Parathyroid adenoma (tissue), 2 donors: ENCODE measurements at regions not wholly inside any gene's neighbourhood (a gene's known extent, or its start where the extent isn't known, plus 50 kb on each side); places are given as distances from the start of the nearest gene placed in this dataset.

Source experiments
- H2AFZ ChIP-seq: fragments of 300-600 bp; sonication (generic); one replicate; pipeline ENCODE4 v1.7.0; 2017; ENCODE audit warnings: antibody characterized with exemption, mild to moderate bottlenecking
- H3K27ac ChIP-seq: fragments of 300-600 bp; sonication (generic); one replicate; pipeline ENCODE4 v1.7.0; 2017
- H3K27me3 ChIP-seq: fragments of 300-600 bp; sonication (generic); one replicate; pipeline ENCODE4 v1.7.0; 2017; ENCODE audit warnings: low read length; ENCODE audit not compliant: control insufficient read depth, insufficient read depth
- H3K36me3 ChIP-seq: fragments of 300-600 bp; sonication (generic); one replicate; pipeline ENCODE4 v1.7.0; 2017; ENCODE audit warnings: low read length; ENCODE audit not compliant: control insufficient read depth, insufficient read depth
- H3K4me1 ChIP-seq: fragments of 300-600 bp; sonication (generic); one replicate; pipeline ENCODE4 v1.7.0; 2017; ENCODE audit warnings: control low read depth
- H3K4me2 ChIP-seq: fragments of 300-600 bp; sonication (generic); one replicate; pipeline ENCODE4 v1.7.0; 2017; ENCODE audit warnings: low read length
- H3K4me3 ChIP-seq: fragments of 300-600 bp; sonication (generic); one replicate; pipeline ENCODE4 v1.7.0; 2017; ENCODE audit warnings: low read depth, low read length
- H3K79me2 ChIP-seq: fragments of 300-600 bp; sonication (generic); one replicate; pipeline ENCODE4 v1.7.0; 2017; ENCODE audit warnings: control low read depth
- H3K9ac ChIP-seq: fragments of 300-600 bp; sonication (generic); one replicate; pipeline ENCODE4 v1.7.0; 2017; ENCODE audit warnings: mild to moderate bottlenecking
- H3K9me3 ChIP-seq: fragments of 300-600 bp; sonication (generic); one replicate; pipeline ENCODE4 v1.7.0; 2017; ENCODE audit warnings: low read length; ENCODE audit not compliant: control insufficient read depth
- TF ChIP-seq, protein P1 (sequence below): fragments of 300-600 bp; sonication (generic); IDR thresholded peaks from one replicate; pipeline ENCODE4 v1.7.0; 2017; ENCODE audit warnings: antibody characterized with exemption, mild to moderate bottlenecking
- donor health status: primary hyperparathyroidism.

DNA sequence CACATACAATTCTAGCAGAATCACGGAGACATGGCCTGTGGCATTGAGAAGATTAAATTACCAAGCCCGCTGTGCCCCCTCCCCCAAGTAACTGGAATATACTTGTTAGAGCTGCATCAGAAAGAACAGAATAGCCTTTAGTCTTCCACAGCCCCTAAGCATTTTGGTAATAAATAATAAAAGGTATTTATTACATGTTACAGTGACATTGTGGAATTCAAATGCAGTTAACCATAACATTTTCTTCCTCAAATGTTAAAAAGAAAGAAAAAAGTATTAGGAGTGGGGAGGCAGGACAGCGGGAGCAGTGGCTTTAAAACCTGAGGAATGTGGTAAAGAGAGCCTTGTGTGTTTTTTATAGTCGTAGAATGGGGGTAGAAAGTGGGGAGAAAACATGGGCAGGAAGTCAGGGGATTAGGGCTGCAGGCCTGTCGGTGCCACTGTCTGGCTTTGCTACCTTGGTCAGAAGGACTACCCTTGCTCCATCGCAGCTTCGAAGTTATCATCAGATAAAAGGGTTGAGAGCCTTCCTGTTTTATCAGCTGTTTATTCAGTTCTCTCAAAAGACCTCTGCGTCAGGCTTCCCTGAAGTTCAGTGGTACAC is 255.9 kb downstream of the MSRB3 start:
- Histone ChIP-seq H3K9ac (no peak overlapping the region), H3K4me1 (no peaks in the 10 kb centered on the region), H3K36me3 (no peaks in the 10 kb centered on the region), H3K27me3 (no peaks in the 10 kb centered on the region), H2AFZ (no peak overlapping the region), H3K9me3 (no peaks in the 10 kb centered on the region), H3K4me3 (no peak overlapping the region), H3K79me2 (no peaks in the 10 kb centered on the region), H3K27ac (no peak overlapping the region), H3K4me2 (no peak overlapping the region)
- TF ChIP-seq, protein P1, sequence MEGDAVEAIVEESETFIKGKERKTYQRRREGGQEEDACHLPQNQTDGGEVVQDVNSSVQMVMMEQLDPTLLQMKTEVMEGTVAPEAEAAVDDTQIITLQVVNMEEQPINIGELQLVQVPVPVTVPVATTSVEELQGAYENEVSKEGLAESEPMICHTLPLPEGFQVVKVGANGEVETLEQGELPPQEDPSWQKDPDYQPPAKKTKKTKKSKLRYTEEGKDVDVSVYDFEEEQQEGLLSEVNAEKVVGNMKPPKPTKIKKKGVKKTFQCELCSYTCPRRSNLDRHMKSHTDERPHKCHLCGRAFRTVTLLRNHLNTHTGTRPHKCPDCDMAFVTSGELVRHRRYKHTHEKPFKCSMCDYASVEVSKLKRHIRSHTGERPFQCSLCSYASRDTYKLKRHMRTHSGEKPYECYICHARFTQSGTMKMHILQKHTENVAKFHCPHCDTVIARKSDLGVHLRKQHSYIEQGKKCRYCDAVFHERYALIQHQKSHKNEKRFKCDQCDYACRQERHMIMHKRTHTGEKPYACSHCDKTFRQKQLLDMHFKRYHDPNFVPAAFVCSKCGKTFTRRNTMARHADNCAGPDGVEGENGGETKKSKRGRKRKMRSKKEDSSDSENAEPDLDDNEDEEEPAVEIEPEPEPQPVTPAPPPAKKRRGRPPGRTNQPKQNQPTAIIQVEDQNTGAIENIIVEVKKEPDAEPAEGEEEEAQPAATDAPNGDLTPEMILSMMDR, result no peak

DNA sequence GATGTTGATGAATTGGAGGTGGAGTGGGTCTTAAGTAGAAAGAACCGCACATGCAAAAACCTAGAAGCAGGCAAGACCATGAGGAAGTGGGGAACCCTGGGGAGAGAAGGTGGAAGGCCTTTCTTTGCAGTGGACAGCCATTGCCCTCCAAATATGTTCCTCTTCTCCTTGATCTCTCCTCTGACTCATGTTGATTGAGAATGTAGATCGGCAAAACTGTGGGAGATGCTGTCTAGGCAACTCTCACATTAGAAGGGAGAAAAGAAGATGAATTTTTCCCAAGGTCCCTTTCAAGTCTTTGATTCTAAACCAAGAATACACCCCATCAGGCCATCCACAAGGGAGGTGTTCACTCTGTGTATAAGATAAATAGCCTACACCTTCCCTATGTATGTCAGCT is 257.5 kb downstream of the MSRB3 start:
- Histone ChIP-seq H3K9ac (no peak overlapping the region), H2AFZ (no peak overlapping the region), H3K4me3 (no peak overlapping the region), H3K36me3 (no peaks in the 10 kb centered on the region), H3K4me1 (no peaks in the 10 kb centered on the region), H3K79me2 (no peaks in the 10 kb centered on the region), H3K9me3 (peaks cover 4% of the 10 kb centered on the region), H3K4me2 (no peak overlapping the region), H3K27me3 (no peaks in the 10 kb centered on the region), H3K27ac (no peak overlapping the region)
- TF ChIP-seq, protein P1, result no peak

DNA sequence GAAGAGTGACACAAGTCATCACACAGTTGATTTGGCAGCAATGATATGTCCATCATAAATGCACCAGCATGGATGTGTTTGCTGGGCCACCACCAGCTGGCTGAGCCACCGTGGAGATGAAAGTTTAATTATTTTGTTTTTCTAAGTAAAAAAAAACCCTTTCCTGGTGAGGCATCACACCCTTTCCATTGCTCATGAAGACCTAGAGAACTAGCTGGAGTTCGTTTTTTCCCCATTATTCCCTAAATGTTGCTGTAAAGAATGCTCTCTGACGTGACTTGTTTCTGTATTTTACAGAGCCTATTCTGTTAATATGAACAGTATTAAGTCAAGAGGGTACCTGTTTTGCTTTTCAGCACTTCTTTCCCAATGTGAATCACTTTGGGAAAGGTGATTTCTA is 257.9 kb downstream of the MSRB3 start:
- no peak overlapping the region for H3K9ac ChIP-seq
- H3K4me1 ChIP-seq, result no peaks in the 10 kb centered on the region
- no peak overlapping the region for H3K4me3 ChIP-seq
- no peak overlapping the region for H2AFZ ChIP-seq
- no peak overlapping the region for H3K27ac ChIP-seq
- H3K9me3 ChIP-seq, result peaks cover 4% of the 10 kb centered on the region
- no peaks in the 10 kb centered on the region for H3K27me3 ChIP-seq
- no peaks in the 10 kb centered on the region for H3K36me3 ChIP-seq
- H3K79me2 ChIP-seq, result no peaks in the 10 kb centered on the region
- H3K4me2 ChIP-seq, result no peak overlapping the region
- TF ChIP-seq, protein P1, result no peak

DNA sequence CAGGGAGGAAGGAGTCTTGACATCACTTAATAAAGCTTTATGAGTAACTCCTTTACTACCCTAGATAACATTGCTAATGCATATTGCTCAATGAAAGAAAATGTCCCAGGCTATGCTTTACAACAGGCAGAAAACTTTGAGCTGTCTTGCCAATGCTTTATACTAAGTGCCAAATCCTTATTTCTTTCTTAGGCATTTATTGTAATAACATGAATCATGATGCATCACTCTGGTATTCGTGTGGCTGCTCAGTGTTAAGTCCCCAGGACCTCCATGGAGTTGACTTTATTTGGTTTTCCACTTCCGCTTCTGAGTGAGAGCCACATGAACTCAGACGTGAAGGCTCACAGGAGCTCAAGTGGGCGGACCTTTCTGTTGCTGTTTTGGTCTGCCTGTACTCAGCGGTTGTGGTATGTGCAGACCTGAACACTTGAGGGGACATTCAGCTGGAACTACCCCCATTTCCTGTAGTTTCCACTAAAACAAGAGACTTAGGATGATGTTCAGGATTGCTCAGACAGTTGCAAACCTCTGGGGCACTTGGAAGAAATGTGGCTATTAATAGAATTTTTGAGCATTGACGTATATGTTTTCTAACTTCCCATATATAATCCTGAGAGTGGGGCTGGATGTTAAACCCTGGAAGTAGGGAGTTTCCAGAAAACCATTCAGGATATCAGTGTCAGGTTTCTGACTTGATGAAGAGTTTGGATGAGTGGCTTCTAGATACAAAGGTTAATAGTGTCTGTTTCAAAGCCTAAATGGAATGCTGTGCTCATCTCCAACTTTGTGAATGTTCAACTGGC is 258.6 kb downstream of the MSRB3 start:
- Histone ChIP-seq H3K27ac (no peak overlapping the region), H3K4me1 (no peaks in the 10 kb centered on the region), H3K79me2 (no peaks in the 10 kb centered on the region), H3K4me2 (no peak overlapping the region), H3K27me3 (no peaks in the 10 kb centered on the region), H3K36me3 (no peaks in the 10 kb centered on the region), H3K9ac (no peak overlapping the region), H3K4me3 (no peak overlapping the region), H3K9me3 (peaks cover 4% of the 10 kb centered on the region), H2AFZ (no peak overlapping the region)
- TF ChIP-seq, protein P1, result no peak
